Ovary (tissue), 7 donors: ENCODE measurements at regions not wholly inside any gene's neighbourhood (a gene's known extent, or its start where the extent isn't known, plus 50 kb on each side); places are given as distances from the start of the nearest gene placed in this dataset.

Experiments
- DNase-seq, 5 donors: peaks; one replicate each; pipeline ENCODE4 v3.0.0-alpha.2; 2019 to 2020
- H3K27ac ChIP-seq, 2 donors: fragments of 200-600 bp; one replicate each; pipeline versions ENCODE4 v1.5.1 to v1.8.0; 2019 to 2022
- H3K27me3 ChIP-seq: fragments of 200-600 bp; one replicate; pipeline ENCODE4 v1.8.0; 2022
- H3K36me3 ChIP-seq: fragments of 200-600 bp; sonication (generic); one replicate; pipeline ENCODE4 v1.5.1; 2019
- H3K4me1 ChIP-seq: one replicate; pipeline ENCODE4 v1.8.1; 2013; ENCODE audit warnings: mild to moderate bottlenecking, moderate library complexity; ENCODE audit not compliant: insufficient read depth
- H3K4me3 ChIP-seq: fragments of 200-600 bp; sonication (generic); one replicate; pipeline ENCODE4 v1.5.1; 2017
- H3K9me3 ChIP-seq, 2 donors: fragments of 200-600 bp in 1 of 2; sonication (generic) in 1 of 2; one replicate each; pipeline versions ENCODE4 v1.5.1 to v1.8.1; 2013 to 2019; ENCODE audit warnings: mild to moderate bottlenecking in 1 of 2, moderate library complexity in 1 of 2
- EP300 ChIP-seq: sonication (generic); formaldehyde crosslinking; IDR thresholded peaks from one replicate; pipeline ENCODE4 v1.6.1; 2017; ENCODE audit warnings: antibody characterized with exemption
- POLR2A ChIP-seq: fragments of 450-650 bp; IDR thresholded peaks from one replicate; pipeline ENCODE4 v1.6.1; 2017; ENCODE audit warnings: antibody characterized with exemption, mild to moderate bottlenecking, moderate library complexity
- WGBS, 3 donors: extraction: QIAGEN DNeasy Blood & Tissue Kit in 1 of 3; methylation state at CpG; one replicate each; pipeline versions ENCODE4 v1.1.5 to v1.1.7; 2013 to 2017; 5-methylcytosine and 5-hydroxymethylcytosine counted together
- intact Hi-C, 4 donors: fragments of 100-400 bp; cut with DNase I; formaldehyde crosslinking; loops; one replicate each; pipeline versions ENCODE4 v1.11.0 to v1.15.1; 2022 to 2023
- TF ChIP-seq, protein P1 (sequence below), 3 donors: fragments of 450-650 bp in 2 of 3; fragments of 200-600 bp in 1 of 3; IDR thresholded peaks; one replicate each; pipeline versions ENCODE4 v1.5.1 to v1.8.0; 2016 to 2022; ENCODE audit warnings: antibody characterized with exemption in 3 of 3, mild to moderate bottlenecking in 1 of 3
- donor health status: DM: no; HTN: no; CAD: no; lungs with moderate emphysema.
- donor health status: DM: no; HTN: no; CAD: no.
- donor health status: Bipolar disorder and iron deficiency.
- donor health status: DM: no; HTN: no; CAD: no.
- donor health status: DM: yes; HTN: yes; CAD: no.

- Histone ChIP-seq H3K4me3 (no peak overlapping the region), H3K36me3 (no peaks in the 10 kb centered on the region), H3K4me1 (no peaks in the 10 kb centered on the region), H3K27ac (no peak overlapping the region), H3K27me3 (no peaks in the 10 kb centered on the region), H3K9me3 (no peaks in the 10 kb centered on the region)
- DNase-seq: no peak
- intact Hi-C loops: no loop called here
- TF ChIP-seq, protein P1, sequence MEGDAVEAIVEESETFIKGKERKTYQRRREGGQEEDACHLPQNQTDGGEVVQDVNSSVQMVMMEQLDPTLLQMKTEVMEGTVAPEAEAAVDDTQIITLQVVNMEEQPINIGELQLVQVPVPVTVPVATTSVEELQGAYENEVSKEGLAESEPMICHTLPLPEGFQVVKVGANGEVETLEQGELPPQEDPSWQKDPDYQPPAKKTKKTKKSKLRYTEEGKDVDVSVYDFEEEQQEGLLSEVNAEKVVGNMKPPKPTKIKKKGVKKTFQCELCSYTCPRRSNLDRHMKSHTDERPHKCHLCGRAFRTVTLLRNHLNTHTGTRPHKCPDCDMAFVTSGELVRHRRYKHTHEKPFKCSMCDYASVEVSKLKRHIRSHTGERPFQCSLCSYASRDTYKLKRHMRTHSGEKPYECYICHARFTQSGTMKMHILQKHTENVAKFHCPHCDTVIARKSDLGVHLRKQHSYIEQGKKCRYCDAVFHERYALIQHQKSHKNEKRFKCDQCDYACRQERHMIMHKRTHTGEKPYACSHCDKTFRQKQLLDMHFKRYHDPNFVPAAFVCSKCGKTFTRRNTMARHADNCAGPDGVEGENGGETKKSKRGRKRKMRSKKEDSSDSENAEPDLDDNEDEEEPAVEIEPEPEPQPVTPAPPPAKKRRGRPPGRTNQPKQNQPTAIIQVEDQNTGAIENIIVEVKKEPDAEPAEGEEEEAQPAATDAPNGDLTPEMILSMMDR (IDR thresholded peaks at IDR 0.05): no peak
- TF ChIP-seq EP300 (no peak), POLR2A (no peak)
- 68 to 96% (median 93%) methylated on average over 2 of the region's 2 CpGs for WGBS, 3 donors
Measured at GRCh38 chr2:75922191-75922590, 211.5 kb upstream of the GCFC2 start.

DNA sequence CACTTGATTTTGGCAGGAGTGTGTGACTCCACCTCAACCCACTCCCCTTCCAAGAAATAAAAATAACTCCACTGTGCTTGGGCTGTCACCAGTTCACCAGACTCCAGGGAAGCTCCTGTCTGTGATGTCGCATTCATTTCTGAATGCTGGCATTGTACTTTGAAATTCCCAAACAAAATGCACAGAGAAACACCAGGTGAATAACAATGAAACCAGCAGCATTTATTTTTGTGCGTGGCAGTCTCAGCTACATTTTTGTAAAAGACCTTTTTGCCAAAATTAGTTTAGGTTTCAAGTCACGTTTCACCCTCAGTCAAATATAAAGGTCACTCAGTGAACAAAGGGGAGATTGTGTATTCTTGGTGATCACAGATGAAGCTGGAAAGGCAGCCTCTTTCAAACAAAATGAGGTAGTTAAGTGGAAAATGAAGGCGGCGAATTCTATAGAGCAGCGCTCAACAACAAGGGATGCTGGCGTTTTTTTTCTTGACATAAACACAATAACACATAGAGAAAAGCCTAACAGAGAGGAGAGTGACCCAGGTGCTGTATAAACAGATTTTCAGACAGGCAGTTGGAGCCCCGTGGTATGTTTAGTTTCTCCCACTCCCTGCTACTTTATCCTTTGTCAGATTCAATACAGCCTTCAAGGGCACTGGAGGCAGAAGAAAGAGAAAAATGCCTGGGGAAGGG, 210.3 kb upstream of the GCFC2 start:
- TF ChIP-seq, protein P1 (IDR thresholded peaks at IDR 0.05): no peak
- TF ChIP-seq EP300 (no peak), POLR2A (no peak)
- Histone ChIP-seq H3K27ac (no peak overlapping the region), H3K4me3 (no peak overlapping the region), H3K27me3 (no peaks in the 10 kb centered on the region), H3K9me3 (no peaks in the 10 kb centered on the region), H3K36me3 (no peaks in the 10 kb centered on the region), H3K4me1 (no peaks in the 10 kb centered on the region)
- intact Hi-C loops: no loop called here
- WGBS, 3 donors: 43 to 49% (median 49%) methylated on average over 8 of the region's 8 CpGs
- no peak for DNase-seq

DNA sequence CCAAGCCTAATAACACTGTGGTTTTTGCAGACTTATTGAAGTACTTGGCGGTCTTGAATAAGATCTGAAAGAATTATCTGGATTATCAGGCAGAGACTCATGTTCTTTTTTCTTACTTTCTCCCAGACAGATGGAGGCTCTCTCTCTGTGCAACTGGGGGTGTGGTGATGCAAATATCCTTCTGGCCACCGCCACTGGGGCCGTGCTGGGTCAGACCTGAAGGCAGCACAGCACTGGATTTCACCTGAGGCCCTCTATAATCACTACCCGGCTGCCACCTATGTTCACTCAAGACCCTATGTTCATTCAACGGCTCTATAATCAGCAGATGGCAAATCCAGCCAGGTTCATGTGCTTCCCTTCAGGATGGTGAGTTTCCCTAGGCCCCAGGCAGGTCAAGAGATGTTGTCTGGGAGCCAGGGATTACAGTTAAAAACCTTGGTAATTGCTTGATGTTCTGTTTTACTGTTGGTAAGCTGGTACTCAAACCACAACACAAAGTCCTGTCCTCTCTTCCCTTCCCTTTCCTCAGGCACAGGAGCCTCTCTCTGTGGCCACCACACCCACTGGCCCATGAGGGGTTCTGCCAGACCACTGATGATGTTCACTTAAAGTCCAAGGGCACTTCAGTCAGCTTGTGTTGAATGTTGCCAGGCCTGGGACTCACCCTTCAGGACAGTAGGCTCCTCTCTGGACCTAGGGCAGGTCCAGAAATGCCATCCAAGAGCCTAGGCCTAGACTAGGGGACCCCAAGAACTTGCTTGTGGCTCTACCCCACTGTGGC, 205.3 kb upstream of the GCFC2 start:
- no peak for TF ChIP-seq EP300
- TF ChIP-seq, protein P1 (IDR thresholded peaks at IDR 0.05): no peak
- no peak for TF ChIP-seq POLR2A
- H3K36me3 ChIP-seq: no peaks in the 10 kb centered on the region

GRCh38 chr2:75896779-75897366, 186.2 kb upstream of the GCFC2 start:
- DNase-seq: no peak
- TF ChIP-seq POLR2A (no peak), EP300 (no peak)
- TF ChIP-seq, protein P1 (IDR thresholded peaks at IDR 0.05): no peak
- no peak overlapping the region for H3K4me3 ChIP-seq
- no peaks in the 10 kb centered on the region for H3K9me3 ChIP-seq
- H3K27ac ChIP-seq: no peak overlapping the region
- 69 to 83% (median 78%) methylated on average over 5 of the region's 5 CpGs for WGBS, 3 donors
- H3K4me1 ChIP-seq: no peaks in the 10 kb centered on the region
- no peaks in the 10 kb centered on the region for H3K27me3 ChIP-seq
- intact Hi-C loops: no loop called here
- H3K36me3 ChIP-seq: no peaks in the 10 kb centered on the region

More for the DNA sequence above, 205.3 kb upstream of the GCFC2 start:
- H3K9me3 ChIP-seq: no peaks in the 10 kb centered on the region
- H3K4me1 ChIP-seq: no peaks in the 10 kb centered on the region
- no peaks in the 10 kb centered on the region for H3K27me3 ChIP-seq
- H3K4me3 ChIP-seq: no peak overlapping the region
- intact Hi-C loops: no loop called here
- 78 to 82% (median 79%) methylated on average over 5 of the region's 5 CpGs for WGBS, 3 donors
- no peak overlapping the region for H3K27ac ChIP-seq
- DNase-seq: no peak
